ENCODE measurements at regions not wholly inside any gene's neighbourhood (a gene's known extent, or its start where the extent isn't known, plus 50 kb on each side); places are given as distances from the start of the nearest gene placed in this dataset.

DNA sequence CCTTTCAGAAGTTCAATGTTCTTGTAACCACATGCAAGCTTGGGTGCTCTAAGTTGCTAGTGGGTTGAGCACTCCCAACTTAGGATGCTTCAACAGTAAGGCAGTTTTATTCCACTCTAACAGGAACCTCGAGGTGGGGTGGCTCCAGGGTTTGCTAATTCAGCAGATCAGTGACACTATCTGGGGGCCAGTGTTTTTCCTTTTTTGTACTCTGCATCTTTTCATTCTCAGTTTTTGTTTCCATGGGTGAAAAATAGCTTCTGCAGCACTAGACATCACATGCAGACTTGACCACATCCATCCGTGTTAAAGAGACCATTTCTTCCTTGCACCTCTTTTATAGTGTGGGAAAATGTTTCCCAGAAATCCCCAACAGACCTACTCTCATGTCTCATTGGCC lies 497.6 kb downstream of the STIM2 start:
- TF ChIP-seq, protein P1, sequence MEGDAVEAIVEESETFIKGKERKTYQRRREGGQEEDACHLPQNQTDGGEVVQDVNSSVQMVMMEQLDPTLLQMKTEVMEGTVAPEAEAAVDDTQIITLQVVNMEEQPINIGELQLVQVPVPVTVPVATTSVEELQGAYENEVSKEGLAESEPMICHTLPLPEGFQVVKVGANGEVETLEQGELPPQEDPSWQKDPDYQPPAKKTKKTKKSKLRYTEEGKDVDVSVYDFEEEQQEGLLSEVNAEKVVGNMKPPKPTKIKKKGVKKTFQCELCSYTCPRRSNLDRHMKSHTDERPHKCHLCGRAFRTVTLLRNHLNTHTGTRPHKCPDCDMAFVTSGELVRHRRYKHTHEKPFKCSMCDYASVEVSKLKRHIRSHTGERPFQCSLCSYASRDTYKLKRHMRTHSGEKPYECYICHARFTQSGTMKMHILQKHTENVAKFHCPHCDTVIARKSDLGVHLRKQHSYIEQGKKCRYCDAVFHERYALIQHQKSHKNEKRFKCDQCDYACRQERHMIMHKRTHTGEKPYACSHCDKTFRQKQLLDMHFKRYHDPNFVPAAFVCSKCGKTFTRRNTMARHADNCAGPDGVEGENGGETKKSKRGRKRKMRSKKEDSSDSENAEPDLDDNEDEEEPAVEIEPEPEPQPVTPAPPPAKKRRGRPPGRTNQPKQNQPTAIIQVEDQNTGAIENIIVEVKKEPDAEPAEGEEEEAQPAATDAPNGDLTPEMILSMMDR (IDR thresholded peaks at IDR 0.05), result no peak
- TF ChIP-seq POLR2AphosphoS5 (IDR thresholded peaks at IDR 0.05; ENCODE audit: low read depth, low read length) (no peak), SIN3A (IDR thresholded peaks at IDR 0.05; ENCODE audit: borderline replicate concordance, insufficient read depth, low read depth, low read length) (no peak), TCF7L2 (IDR thresholded peaks at IDR 0.05; ENCODE audit: low read depth, low read length) (no peak)
- TF ChIP-seq, protein P2, sequence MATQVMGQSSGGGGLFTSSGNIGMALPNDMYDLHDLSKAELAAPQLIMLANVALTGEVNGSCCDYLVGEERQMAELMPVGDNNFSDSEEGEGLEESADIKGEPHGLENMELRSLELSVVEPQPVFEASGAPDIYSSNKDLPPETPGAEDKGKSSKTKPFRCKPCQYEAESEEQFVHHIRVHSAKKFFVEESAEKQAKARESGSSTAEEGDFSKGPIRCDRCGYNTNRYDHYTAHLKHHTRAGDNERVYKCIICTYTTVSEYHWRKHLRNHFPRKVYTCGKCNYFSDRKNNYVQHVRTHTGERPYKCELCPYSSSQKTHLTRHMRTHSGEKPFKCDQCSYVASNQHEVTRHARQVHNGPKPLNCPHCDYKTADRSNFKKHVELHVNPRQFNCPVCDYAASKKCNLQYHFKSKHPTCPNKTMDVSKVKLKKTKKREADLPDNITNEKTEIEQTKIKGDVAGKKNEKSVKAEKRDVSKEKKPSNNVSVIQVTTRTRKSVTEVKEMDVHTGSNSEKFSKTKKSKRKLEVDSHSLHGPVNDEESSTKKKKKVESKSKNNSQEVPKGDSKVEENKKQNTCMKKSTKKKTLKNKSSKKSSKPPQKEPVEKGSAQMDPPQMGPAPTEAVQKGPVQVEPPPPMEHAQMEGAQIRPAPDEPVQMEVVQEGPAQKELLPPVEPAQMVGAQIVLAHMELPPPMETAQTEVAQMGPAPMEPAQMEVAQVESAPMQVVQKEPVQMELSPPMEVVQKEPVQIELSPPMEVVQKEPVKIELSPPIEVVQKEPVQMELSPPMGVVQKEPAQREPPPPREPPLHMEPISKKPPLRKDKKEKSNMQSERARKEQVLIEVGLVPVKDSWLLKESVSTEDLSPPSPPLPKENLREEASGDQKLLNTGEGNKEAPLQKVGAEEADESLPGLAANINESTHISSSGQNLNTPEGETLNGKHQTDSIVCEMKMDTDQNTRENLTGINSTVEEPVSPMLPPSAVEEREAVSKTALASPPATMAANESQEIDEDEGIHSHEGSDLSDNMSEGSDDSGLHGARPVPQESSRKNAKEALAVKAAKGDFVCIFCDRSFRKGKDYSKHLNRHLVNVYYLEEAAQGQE (IDR thresholded peaks at IDR 0.05; ENCODE audit: insufficient read depth in 1 of 2, low read depth in 2 of 2, low read length in 1 of 2), result no peak

Data from Panc1 (cell line).